Transverse colon (tissue), 4 donors: ENCODE measurements at regions not wholly inside any gene's neighbourhood (a gene's known extent, or its start where the extent isn't known, plus 50 kb on each side); places are given as distances from the start of the nearest gene placed in this dataset.

ENCODE experiments used
- EP300 ChIP-seq: sonication (generic); formaldehyde crosslinking; IDR thresholded peaks from one replicate; pipeline ENCODE4 v1.6.1; 2017; ENCODE audit warnings: antibody characterized with exemption, low read depth
- POLR2A ChIP-seq: fragments of 450-650 bp; IDR thresholded peaks from one replicate; pipeline ENCODE4 v1.6.1; 2016; ENCODE audit warnings: antibody characterized with exemption, mild to moderate bottlenecking, moderate library complexity
- POLR2AphosphoS5 ChIP-seq, 3 donors: sonication (generic); formaldehyde crosslinking; IDR thresholded peaks; one replicate each; pipeline ENCODE4 v1.6.1; 2016; ENCODE audit warnings: antibody characterized with exemption in 3 of 3
- TF ChIP-seq, protein P1 (sequence below), 5 experiments: fragments of 200-600 bp in 3 of 5; fragments of 450-650 bp in 2 of 5; sonication (generic) in 3 of 5; IDR thresholded peaks; 1 replicate in 2 of 5; 2 replicates in 3 of 5; pipeline ENCODE4 v1.5.1; 2016 to 2017; ENCODE audit warnings: antibody characterized with exemption in 5 of 5, inconsistent platforms in 3 of 5, mild to moderate bottlenecking in 2 of 5, moderate library complexity in 1 of 5

DNA sequence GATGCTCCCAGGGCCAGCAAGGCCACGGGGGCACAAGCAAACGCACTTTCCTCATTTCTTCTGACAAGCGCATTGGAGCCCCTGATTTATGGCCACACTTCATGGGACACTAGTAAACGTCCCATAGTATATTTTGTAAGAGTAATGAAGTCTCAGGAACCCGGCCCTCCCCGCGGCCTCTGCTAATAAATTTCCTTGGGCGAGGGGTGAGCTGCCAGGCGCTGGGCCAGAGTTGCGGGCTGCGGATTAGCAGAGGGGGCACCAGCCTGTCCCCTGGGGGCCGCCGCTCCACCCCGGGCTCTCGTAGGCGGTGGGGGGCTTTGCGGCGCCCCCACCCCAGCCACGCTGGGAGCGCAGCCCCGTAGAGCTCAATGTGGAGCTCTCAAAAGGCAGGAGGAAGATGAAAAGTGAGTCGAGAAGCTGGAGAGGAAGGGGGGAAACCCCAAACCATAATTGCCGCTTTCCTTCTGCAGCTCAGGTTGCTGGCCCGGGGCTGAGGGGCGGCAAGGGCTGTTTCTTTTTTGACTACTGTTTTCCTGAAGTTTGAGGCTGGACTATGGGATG is 173.6 kb downstream of the CDC5L start:
- TF ChIP-seq, protein P1, sequence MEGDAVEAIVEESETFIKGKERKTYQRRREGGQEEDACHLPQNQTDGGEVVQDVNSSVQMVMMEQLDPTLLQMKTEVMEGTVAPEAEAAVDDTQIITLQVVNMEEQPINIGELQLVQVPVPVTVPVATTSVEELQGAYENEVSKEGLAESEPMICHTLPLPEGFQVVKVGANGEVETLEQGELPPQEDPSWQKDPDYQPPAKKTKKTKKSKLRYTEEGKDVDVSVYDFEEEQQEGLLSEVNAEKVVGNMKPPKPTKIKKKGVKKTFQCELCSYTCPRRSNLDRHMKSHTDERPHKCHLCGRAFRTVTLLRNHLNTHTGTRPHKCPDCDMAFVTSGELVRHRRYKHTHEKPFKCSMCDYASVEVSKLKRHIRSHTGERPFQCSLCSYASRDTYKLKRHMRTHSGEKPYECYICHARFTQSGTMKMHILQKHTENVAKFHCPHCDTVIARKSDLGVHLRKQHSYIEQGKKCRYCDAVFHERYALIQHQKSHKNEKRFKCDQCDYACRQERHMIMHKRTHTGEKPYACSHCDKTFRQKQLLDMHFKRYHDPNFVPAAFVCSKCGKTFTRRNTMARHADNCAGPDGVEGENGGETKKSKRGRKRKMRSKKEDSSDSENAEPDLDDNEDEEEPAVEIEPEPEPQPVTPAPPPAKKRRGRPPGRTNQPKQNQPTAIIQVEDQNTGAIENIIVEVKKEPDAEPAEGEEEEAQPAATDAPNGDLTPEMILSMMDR (IDR thresholded peaks at IDR 0.05): no peak
- no peak for TF ChIP-seq POLR2AphosphoS5 (IDR thresholded peaks at IDR 0.05)
- no peak for TF ChIP-seq POLR2A
- TF ChIP-seq EP300: no peak
